Mesenteric fat pad (tissue), 1 donor: ENCODE measurements at regions not wholly inside any gene's neighbourhood (a gene's known extent, or its start where the extent isn't known, plus 50 kb on each side); places are given as distances from the start of the nearest gene placed in this dataset.

Experiments
- DNase-seq: peaks from one replicate; pipeline ENCODE4 v3.0.0-alpha.2; 2020; ENCODE audit warnings: low spot score
- donor health status: DM: yes; HTN: yes; CAD: no.

GRCh38 chr11:133720951-133721350, 124.4 kb downstream of the SPATA19 start:
- DNase-seq: no peak

GRCh38 chr11:133719532-133720235, 125.6 kb downstream of the SPATA19 start:
- no peak for DNase-seq

- DNase-seq: no peak
These were observed 126.5 kb downstream of the SPATA19 start for GRCh38 chr11:133718831-133719230.

GRCh38 chr11:133718238-133718637, 127.1 kb downstream of the SPATA19 start:
- no peak for DNase-seq

- no peak for DNase-seq
These were observed 128.7 kb downstream of the SPATA19 start for GRCh38 chr11:133716602-133717001.

- DNase-seq: no peak
These were observed 129.7 kb downstream of the SPATA19 start for GRCh38 chr11:133715602-133716001.

GRCh38 chr11:133714471-133715375, 130.6 kb downstream of the SPATA19 start:
- DNase-seq: no peak

GRCh38 chr11:133713844-133714243, 131.5 kb downstream of the SPATA19 start:
- no peak for DNase-seq

GRCh38 chr11:133713406-133713805, 131.9 kb downstream of the SPATA19 start:
- no peak for DNase-seq

- no peak for DNase-seq
These were observed 133.2 kb downstream of the SPATA19 start for GRCh38 chr11:133712051-133712560.

- no peak for DNase-seq
These were observed 133.8 kb downstream of the SPATA19 start for GRCh38 chr11:133711545-133711944.

GRCh38 chr11:133710681-133711240, 134.6 kb downstream of the SPATA19 start:
- no peak for DNase-seq

- no peak for DNase-seq
These were observed 135.1 kb downstream of the SPATA19 start for GRCh38 chr11:133710241-133710640.

- DNase-seq: no peak
These were observed 136.7 kb downstream of the SPATA19 start for GRCh38 chr11:133708547-133709051.

- no peak for DNase-seq
These were observed 138.2 kb downstream of the SPATA19 start for GRCh38 chr11:133706925-133707794.

GRCh38 chr11:133705873-133706272, 139.4 kb downstream of the SPATA19 start:
- DNase-seq: no peak

GRCh38 chr11:133705074-133705648, 140.2 kb downstream of the SPATA19 start:
- no peak for DNase-seq

- DNase-seq: no peak
These were observed 146.2 kb downstream of the SPATA19 start for GRCh38 chr11:133699071-133699470.

- no peak for DNase-seq
These were observed 146.7 kb downstream of the SPATA19 start for GRCh38 chr11:133698654-133699053.

GRCh38 chr11:133697603-133698180, 147.6 kb downstream of the SPATA19 start:
- DNase-seq: peak; percentile 35
